Upper lobe of left lung (tissue), 4 donors: ENCODE measurements at regions not wholly inside any gene's neighbourhood (a gene's known extent, or its start where the extent isn't known, plus 50 kb on each side); places are given as distances from the start of the nearest gene placed in this dataset.

Experiments used
- POLR2A ChIP-seq, 4 donors: fragments of 450-650 bp; IDR thresholded peaks; one replicate each; pipeline ENCODE4 v1.5.1; 2016 to 2017; ENCODE audit warnings: antibody characterized with exemption in 4 of 4, mild to moderate bottlenecking in 2 of 4
- TF ChIP-seq, protein P1 (sequence below), 6 experiments: fragments of 450-650 bp in 4 of 6; fragments of 200-600 bp in 2 of 6; sonication (generic) in 2 of 6; IDR thresholded peaks; one replicate each; pipeline ENCODE4 v1.5.1; 2016 to 2019; ENCODE audit warnings: antibody characterized with exemption in 6 of 6

DNA sequence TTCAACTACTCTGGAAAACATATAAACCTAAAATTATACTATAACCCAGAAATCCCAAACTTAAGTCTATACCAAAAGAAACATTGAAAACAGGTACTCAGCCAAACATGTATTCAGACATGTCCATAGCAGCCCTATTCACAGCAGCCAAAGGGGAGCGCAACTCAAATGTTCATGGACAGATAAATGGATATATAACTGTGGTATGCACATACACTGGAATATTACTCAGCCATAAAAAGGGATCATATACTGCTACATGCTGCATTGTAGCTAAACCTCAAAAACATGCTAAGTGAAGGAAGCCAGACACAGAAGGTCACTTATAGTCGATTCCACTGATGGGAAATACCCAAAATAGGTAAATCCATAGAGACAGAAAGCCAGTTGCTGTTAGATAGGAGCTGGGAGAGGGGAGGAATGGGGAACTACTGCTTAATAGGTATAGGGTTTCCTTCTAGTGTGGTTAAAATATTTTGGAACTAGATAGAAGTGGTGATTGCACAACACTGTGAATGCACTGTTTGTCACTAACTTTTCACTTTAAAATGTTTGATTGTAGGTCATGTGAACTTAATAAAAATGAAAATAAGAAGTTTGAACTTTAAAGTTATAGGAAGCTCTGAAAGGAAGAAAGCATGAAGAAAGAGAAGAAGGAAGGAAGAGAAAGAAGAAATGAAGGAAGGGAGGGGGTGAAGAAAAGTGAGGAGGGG lies 812.3 kb downstream of the CDH11 start:
- TF ChIP-seq POLR2A (IDR thresholded peaks at IDR 0.05), result no peak
- TF ChIP-seq, protein P1, sequence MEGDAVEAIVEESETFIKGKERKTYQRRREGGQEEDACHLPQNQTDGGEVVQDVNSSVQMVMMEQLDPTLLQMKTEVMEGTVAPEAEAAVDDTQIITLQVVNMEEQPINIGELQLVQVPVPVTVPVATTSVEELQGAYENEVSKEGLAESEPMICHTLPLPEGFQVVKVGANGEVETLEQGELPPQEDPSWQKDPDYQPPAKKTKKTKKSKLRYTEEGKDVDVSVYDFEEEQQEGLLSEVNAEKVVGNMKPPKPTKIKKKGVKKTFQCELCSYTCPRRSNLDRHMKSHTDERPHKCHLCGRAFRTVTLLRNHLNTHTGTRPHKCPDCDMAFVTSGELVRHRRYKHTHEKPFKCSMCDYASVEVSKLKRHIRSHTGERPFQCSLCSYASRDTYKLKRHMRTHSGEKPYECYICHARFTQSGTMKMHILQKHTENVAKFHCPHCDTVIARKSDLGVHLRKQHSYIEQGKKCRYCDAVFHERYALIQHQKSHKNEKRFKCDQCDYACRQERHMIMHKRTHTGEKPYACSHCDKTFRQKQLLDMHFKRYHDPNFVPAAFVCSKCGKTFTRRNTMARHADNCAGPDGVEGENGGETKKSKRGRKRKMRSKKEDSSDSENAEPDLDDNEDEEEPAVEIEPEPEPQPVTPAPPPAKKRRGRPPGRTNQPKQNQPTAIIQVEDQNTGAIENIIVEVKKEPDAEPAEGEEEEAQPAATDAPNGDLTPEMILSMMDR (IDR thresholded peaks at IDR 0.05), result no peak
